Endothelial cell of umbilical vein (primary cell): ENCODE measurements at regions not wholly inside any gene's neighbourhood (a gene's known extent, or its start where the extent isn't known, plus 50 kb on each side); places are given as distances from the start of the nearest gene placed in this dataset.

Experiments used
- BruUV-seq: library from RNA; stranded (reverse); fragments of 400-500 nt; replicated peaks from 2 replicates; lab custom pipeline; 2021; lab: Mats Ljungman, UMichigan
- CTCF ChIA-PET: fragments of 300-600, 350-600 bp; sonication (Branson Sonifier 250); formaldehyde crosslinking; loops from one replicate; lab custom pipeline; 2021; ENCODE audit warnings: antibody characterized with exemption, inconsistent platforms; lab: Charles Lee
- POLR2A ChIA-PET: fragments of 300-600, 350-600 bp; sonication (Branson Sonifier 250); formaldehyde crosslinking; loops from one replicate; lab custom pipeline; 2021; ENCODE audit warnings: antibody characterized with exemption, inconsistent platforms; lab: Charles Lee
- DNase-seq: peaks from one replicate; pipeline ENCODE4 v3.0.0-alpha.2; 2011; ENCODE audit warnings: low read depth, low spot score
- FAIRE-seq: peaks from 2 replicates; lab custom pipeline; 2011; peaks lifted over from hg19 to GRCh38; lab: Jason Lieb, UNC
- H2AFZ ChIP-seq: 2 replicates; pipeline ENCODE4 v1.6.0; 2012; ENCODE audit warnings: low read depth, low read length, control low read depth, inconsistent platforms
- H3K27ac ChIP-seq: 2 replicates; pipeline ENCODE4 v1.5.1; 2011; ENCODE audit warnings: low read depth, mild to moderate bottlenecking, control low read depth, low read length, moderate library complexity; ENCODE audit not compliant: insufficient read depth
- H3K27me3 ChIP-seq, 2 experiments: 2 replicates each; pipeline versions ENCODE4 v1.6.0 to v1.6.1; 2011; ENCODE audit warnings: low read length in 2 of 2, mixed read lengths in 1 of 2; ENCODE audit not compliant: control insufficient read depth in 2 of 2, insufficient read depth in 2 of 2
- H3K36me3 ChIP-seq, 2 experiments: 2 replicates in 1 of 2; 3 replicates in 1 of 2; pipeline ENCODE4 v1.5.1; 2011; ENCODE audit warnings: low read length in 2 of 2, mild to moderate bottlenecking in 1 of 2, moderate library complexity in 1 of 2; ENCODE audit not compliant: control insufficient read depth in 2 of 2, insufficient read depth in 2 of 2; ENCODE audit errors: extremely low read depth in 1 of 2
- H3K4me1 ChIP-seq: 3 replicates; pipeline ENCODE4 v1.5.1; 2011; ENCODE audit warnings: mild to moderate bottlenecking, low read length; ENCODE audit not compliant: control insufficient read depth, insufficient read depth; ENCODE audit errors: extremely low read depth
- H3K4me2 ChIP-seq: 2 replicates; pipeline ENCODE4 v1.6.1; 2011; ENCODE audit warnings: low read length, control low read depth, mixed read lengths; ENCODE audit not compliant: insufficient read depth
- H3K4me3 ChIP-seq, 3 experiments: fragments of 200-600 bp in 1 of 3; sonication (generic), shearing (Covaris generic) in 1 of 3; replicated peaks in 1 of 3; 2 replicates each; pipeline ENCODE4 v1.5.1; 2011 to 2016; ENCODE audit warnings: control low read depth in 3 of 3, low read length in 3 of 3, mild to moderate bottlenecking in 2 of 3, inconsistent platforms in 1 of 3, low read depth in 1 of 3, moderate library complexity in 1 of 3; ENCODE audit not compliant: insufficient read depth in 1 of 3
- H3K79me2 ChIP-seq: 2 replicates; pipeline ENCODE4 v1.6.0; 2012; ENCODE audit warnings: low read length, inconsistent platforms; ENCODE audit not compliant: control insufficient read depth, insufficient read depth
- H3K9ac ChIP-seq: replicated peaks from 2 replicates; pipeline ENCODE3; 2011; ENCODE audit warnings: low read length, control low read depth; ENCODE audit not compliant: insufficient read depth; ENCODE audit errors: extremely low read depth
- H3K9me1 ChIP-seq: replicated peaks from 3 replicates; pipeline ENCODE4 v1.6.0; 2011; ENCODE audit warnings: mild to moderate bottlenecking, low read length; ENCODE audit not compliant: control insufficient read depth, insufficient read depth; ENCODE audit errors: extremely low read depth
- H3K9me3 ChIP-seq: replicated peaks from 2 replicates; pipeline ENCODE4 v1.5.1; 2012; ENCODE audit warnings: low read length, inconsistent platforms; ENCODE audit not compliant: control insufficient read depth, insufficient read depth
- H4K20me1 ChIP-seq: replicated peaks from 2 replicates; pipeline ENCODE3; 2011; ENCODE audit warnings: mild to moderate bottlenecking, low read length; ENCODE audit not compliant: control insufficient read depth, insufficient read depth; ENCODE audit errors: extremely low read depth
- CTCF ChIP-seq, 2 donors: IDR thresholded peaks; 1 replicate in 1 of 2; 2 replicates in 1 of 2; pipeline ENCODE4 v1.5.1; 2011; ENCODE audit warnings: low read length in 2 of 2, mild to moderate bottlenecking in 2 of 2, moderate library complexity in 2 of 2, control low read depth in 1 of 2, inconsistent platforms in 1 of 2, low read depth in 1 of 2; ENCODE audit not compliant: insufficient read depth in 1 of 2; ENCODE audit errors: extremely low read depth in 1 of 2
- EZH2 ChIP-seq: IDR thresholded peaks from 2 replicates; pipeline ENCODE4 v1.6.1; 2012; ENCODE audit warnings: borderline replicate concordance, low read depth, mild to moderate bottlenecking, moderate library complexity, low read length, inconsistent platforms; ENCODE audit not compliant: severe bottlenecking
- FOS ChIP-seq: IDR thresholded peaks from 2 replicates; pipeline ENCODE4 v1.6.1; 2011; ENCODE audit warnings: mild to moderate bottlenecking, low read length, moderate library complexity, borderline replicate concordance; ENCODE audit not compliant: insufficient read depth
- GATA2 ChIP-seq: IDR thresholded peaks from 2 replicates; pipeline ENCODE4 v1.7.0; 2011; ENCODE audit warnings: low read depth, mild to moderate bottlenecking, moderate library complexity, mixed read lengths, low read length; ENCODE audit not compliant: insufficient read length, insufficient read depth
- JUN ChIP-seq: IDR thresholded peaks from 2 replicates; pipeline ENCODE4 v1.6.1; 2011; ENCODE audit warnings: borderline replicate concordance, low read depth; ENCODE audit not compliant: insufficient read length, insufficient read depth
- MAX ChIP-seq: IDR thresholded peaks from 2 replicates; pipeline ENCODE4 v1.6.1; 2011; ENCODE audit not compliant: insufficient read depth, insufficient read length
- MYC ChIP-seq: IDR thresholded peaks from one replicate; pipeline ENCODE4 v1.6.1; 2011; ENCODE audit warnings: mild to moderate bottlenecking, low read depth, low read length
- POLR2A ChIP-seq: IDR thresholded peaks from 2 replicates; pipeline ENCODE4 v1.6.1; 2012; ENCODE audit warnings: low read depth, mild to moderate bottlenecking, control low read depth, low read length
- POLR2AphosphoS5 ChIP-seq: IDR thresholded peaks from 2 replicates; pipeline ENCODE4 v1.6.1; 2012; ENCODE audit warnings: low read depth, mild to moderate bottlenecking, control low read depth, low read length, moderate library complexity; ENCODE audit not compliant: insufficient read depth
- dilution Hi-C: fragments of 300-500 bp; cut with MboI; formaldehyde crosslinking; loops from one replicate; pipeline ENCODE4 v1.15.0; 2019; ENCODE audit warnings: low sequenced_read_pairs; ENCODE audit not compliant: extremely low pct_ligation_motif_present
- intact Hi-C: fragments of 100-400 bp; cut with micrococcal nuclease; formaldehyde crosslinking; loops from one replicate; pipeline ENCODE4 v1.10.0; 2022

GRCh38 chr12:59393506-59393905 lies 202.3 kb upstream of the SLC16A7 start:
- BruUV-seq: no TSS peak
- FAIRE-seq (no peak), DNase-seq (no peak)
- H3K27me3 ChIP-seq: no peaks in the 10 kb centered on the region
- no peaks in the 10 kb centered on the region for H3K4me1 ChIP-seq
- H3K27ac ChIP-seq: no peak overlapping the region
- H2AFZ ChIP-seq: no peak overlapping the region
- TF ChIP-seq POLR2AphosphoS5 (no peak), CTCF (IDR thresholded peaks at IDR 0.05; ENCODE audit: extremely low read depth in 1 of 2, insufficient read depth in 1 of 2, low read depth in 1 of 2, low read length in 2 of 2) (no peak), GATA2 (no peak), MYC (no peak), POLR2A (no peak), JUN (no peak), EZH2 (no peak), FOS (no peak), MAX (no peak)
- dilution Hi-C loops: no loop called here
- no peak overlapping the region for H3K9ac ChIP-seq
- no peaks in the 10 kb centered on the region for H3K79me2 ChIP-seq
- intact Hi-C loops: no loop called here
- no peaks in the 10 kb centered on the region for H4K20me1 ChIP-seq
- ChIA-PET POLR2A (no interaction called here), CTCF (interaction anchor here (1.7 kb wide), 1 partner anchor 10 kb away, joined by 9 read pairs; no protein-coding TSS in a partner anchor)
- no peaks in the 10 kb centered on the region for H3K9me3 ChIP-seq
- H3K4me3 ChIP-seq: no peak overlapping the region
- no peaks in the 10 kb centered on the region for H3K9me1 ChIP-seq
- no peaks in the 10 kb centered on the region for H3K36me3 ChIP-seq
- no peak overlapping the region for H3K4me2 ChIP-seq
